GM18909 (cell line): ENCODE measurements at regions not wholly inside any gene's neighbourhood (a gene's known extent, or its start where the extent isn't known, plus 50 kb on each side); places are given as distances from the start of the nearest gene placed in this dataset.

Experiments used
- ATAC-seq: cut with Tn5 transposase; IDR thresholded peaks from one replicate; pipeline ENCODE4 v1.9.1; 2021; ENCODE audit warnings: mild to moderate bottlenecking; ENCODE audit not compliant: unreplicated experiment, poor library complexity

DNA sequence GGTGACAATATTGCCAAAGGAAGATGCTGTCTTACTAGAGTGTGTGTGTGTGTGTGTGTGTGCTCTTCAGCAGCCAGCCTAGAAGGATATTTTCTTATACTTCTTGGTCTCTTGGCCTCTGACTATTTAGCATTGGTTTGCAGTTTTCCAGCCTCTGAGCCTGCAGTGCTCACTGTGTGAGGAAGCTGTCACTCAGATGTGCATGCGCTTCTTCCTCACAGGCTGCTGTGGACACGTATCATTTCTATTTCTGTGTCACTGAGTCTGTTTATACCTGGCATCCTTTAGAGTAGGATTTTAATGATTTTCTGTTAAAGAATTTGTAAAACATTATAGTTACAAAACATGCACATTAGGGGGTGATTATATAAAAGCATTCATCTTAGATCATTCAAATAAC, 83.3 kb downstream of the ALDH8A1 start:
- ATAC-seq: no peak

DNA sequence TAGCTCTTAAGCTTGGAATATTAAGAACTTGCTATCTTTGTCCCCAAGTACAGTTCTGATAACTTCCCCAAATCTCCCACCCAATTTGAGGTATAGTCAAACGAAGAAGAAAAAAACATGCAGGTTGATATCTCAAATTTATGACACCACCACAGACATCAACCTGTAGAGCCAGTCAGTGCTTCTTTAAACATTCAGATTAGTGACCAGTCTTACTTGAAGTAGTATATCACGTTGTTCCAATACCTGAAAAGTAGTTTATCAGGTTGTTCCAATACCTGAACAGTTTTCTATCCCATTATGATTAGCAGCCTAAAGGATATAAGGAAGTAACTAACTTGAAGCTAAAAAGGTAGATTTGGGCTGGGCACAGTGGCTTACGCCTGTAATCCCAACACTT, 85.3 kb downstream of the ALDH8A1 start:
- ATAC-seq: no peak

DNA sequence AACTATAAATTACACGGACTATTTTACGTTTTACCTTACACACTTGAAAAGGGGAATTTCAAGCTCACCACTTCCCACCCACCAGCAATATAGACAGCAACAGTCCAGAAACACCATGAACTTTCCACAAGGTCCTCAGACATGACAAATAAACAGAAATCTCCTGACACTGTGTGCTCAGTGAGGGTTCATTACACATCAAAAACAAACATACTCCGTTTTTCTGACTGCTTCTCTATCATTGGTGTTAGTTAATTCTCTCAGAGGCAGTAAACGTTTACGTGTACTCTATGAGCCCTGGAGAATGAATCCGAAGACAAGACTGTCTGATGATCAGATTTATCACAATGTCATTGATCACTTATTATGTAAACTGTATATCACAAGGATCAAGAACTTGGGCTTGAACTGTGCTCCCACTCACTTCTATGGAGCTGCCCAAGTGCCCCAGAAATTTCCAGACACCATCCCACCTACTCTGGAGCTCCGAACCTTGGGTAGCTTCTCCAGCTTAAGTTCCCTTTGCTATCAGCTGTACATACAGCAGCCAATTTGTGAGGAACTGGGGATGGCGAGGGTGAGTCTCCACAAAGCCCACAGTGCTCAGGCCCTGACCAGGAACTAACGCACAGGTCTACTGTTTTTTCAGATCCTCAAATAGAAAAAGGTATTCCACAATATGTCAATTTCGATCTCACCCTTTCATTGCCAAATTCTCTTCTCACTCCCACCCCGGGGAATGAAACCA, 86.0 kb downstream of the ALDH8A1 start:
- ATAC-seq: no peak

DNA sequence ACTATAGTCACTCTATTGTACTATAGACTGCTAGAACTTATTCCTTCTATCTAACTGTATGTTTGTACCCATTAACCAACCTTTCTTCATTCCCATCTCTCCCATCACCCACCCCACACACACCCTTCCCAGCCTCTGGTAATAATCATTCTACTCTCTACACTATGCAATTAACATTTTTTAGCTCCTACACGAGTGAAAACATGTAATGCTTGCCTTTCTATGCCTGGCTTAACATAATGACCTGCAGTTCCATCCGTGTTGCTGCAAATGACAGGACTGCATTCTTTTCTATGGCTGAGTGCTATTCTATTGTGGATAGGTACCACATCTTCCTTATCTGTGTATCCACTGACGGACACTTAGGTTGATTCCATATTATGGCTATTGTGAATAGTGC, 95.5 kb downstream of the ALDH8A1 start:
- ATAC-seq: no peak

DNA sequence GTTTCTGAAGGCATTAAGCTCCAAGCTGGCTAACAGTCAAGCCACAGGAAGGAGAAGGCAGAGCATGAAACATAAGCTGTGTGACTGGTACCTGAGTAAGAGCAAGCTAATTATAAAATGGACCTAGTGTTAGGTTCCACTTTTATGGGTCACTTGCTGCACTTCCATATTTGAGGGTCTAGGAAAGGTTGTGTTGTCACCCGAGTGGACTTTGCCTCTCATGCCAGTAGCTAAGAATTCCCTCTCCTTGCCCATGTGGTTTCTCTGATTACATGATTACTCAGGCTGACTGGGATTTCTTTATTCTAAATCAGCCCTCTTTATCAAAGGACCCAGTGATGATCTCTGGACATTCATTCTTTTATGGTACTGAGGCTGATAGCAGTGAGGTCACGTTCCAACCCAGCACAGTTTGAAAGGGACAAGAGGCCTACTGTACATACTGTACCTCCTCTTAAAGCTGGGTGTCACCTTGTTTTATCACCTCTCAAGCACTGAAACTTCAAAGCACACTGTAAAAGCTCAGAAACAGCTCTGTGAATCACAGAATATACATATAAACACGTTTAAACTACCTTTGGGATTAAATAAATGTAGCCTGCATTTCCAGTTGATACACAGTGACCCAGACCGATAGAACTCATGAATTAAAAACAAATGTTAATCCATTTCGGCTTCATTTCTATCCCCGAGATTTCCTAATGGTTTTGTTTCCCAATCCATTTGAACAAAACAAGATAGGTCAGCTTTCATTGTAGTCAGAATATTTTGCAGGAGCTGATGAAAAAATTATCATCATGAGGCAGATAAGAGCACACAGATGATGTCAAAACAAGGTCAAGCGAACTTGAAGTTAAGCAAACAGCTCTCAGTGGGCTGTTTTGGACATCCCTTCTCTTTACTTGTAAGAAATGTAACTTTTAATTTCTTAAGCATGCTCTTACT, 96.5 kb downstream of the ALDH8A1 start:
- no peak for ATAC-seq

DNA sequence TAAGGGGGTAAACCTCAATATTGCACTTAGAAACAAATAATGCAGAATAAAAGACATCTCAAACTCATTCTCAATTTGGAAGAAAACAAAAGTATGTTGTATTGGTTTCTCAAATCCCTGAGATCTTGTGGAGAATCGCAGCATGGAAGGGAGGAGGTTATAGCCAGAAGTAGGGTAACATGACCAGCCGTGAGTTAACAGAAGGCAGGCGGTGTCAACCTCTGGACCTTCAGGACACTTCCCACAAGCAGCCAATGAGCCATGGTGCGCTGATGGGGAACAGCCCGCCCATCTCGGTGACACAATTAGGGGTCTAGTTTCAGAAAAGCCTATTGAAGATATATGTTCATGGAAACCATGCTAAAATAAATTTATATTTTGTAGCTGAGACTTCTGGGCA, 98.4 kb downstream of the ALDH8A1 start:
- no peak for ATAC-seq

DNA sequence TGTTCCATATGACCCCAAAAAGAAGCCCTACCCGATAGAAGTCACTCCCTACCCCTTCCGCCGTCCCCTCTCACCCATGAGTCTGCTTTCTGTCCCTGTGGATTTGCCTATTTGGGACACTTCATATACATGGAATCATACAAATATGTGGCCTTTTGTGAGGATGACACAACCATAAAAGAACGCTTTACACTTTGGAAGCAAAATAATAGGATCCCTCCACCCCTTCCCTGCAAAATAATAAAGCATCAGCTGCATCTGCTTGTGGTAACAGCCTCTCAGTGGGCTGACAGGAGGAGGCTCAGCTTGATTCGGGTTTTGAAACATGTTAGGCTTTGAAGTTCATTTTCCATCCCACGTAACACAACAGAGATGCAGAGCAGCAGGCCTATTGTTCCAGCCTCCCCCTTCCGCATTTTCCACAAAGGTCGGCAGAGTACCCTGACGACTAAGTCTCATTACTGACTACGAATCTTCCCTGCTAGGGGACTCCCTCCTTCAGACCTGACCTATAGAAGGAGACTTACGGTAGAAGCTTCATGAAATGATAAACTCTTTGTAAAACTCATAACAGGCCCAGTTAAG, 99.1 kb downstream of the ALDH8A1 start:
- no peak for ATAC-seq

DNA sequence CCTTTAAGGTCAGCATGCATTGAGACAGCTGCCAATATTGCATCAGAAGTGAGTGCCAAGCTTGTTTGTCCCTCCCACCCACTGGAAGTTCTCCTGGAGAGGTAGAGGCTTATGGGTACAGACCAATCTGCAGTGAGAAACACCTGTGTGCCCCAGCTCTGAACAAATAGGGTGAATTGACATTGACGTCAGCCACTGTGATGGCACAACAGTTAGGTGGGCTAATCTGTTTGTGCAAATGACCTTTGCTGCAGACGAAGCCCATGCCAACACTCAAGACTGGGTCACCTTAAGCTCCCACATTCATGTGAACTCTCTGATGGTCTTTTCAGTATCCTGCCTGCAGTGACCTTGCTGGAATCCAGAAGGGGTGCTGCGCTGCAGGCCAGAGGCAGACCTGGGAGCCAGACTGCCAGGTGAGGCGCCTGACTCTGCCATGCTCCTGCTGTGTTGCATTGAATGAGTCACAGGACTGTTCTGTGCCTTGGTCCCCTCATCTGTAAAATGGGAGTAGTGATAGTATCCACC, 99.9 kb downstream of the ALDH8A1 start:
- ATAC-seq: no peak

DNA sequence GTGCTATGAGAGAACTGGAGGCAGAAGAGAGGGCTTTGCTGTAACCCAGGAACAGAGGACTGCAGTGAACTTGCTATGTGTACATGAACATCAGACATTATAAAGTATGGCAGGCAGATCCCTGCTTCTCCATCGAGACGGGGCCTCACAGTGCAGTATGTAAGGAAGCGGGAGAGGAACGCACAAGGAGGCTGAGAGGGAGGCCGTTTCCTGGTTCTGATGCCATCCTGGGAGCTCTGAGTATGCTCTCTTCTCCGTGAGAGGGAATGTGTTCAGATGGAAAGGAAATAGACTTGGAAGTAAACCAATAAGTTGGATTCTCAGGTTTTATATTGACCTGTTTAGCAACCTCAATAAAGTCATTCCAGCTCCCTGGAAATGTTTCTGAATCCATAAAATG, 101.8 kb downstream of the ALDH8A1 start:
- ATAC-seq: no peak

DNA sequence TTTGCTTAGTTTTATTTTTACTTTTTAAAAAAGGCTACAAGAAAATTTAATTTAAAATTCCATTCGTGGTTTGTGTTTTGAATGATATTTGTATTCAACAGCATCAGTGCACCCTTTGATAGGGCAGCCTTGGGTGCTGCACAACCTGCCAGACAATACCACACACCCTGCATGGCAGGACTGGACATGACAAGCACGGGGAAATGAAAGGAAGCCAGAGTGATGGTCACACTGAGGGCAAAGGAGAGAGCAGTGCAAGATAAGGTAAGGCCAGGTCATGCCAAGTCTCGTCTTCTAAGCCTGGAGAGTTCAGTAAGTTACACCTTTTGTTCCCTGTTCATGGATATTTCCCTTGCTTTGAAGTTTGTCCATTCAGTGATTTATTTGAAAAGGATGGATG, 103.0 kb downstream of the ALDH8A1 start:
- no peak for ATAC-seq

DNA sequence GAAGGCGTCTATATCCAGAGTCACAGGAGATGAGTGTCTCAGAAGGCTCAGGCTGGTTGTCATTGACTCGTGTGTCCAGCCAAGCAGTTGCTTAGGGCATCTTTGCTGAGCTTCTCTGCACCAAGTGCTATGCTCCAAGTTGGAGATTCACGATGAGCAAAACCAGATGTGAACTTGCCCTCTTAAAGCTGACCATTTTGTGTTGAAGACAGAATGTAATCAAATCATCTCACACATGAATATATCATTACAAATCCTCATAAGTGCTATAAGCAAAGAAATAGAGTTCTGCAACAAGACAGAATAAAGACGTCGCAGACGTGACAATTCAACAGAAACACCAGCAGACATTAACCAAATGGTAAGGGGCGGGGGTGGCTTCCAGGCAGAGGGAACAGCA, 103.9 kb downstream of the ALDH8A1 start:
- no peak for ATAC-seq

DNA sequence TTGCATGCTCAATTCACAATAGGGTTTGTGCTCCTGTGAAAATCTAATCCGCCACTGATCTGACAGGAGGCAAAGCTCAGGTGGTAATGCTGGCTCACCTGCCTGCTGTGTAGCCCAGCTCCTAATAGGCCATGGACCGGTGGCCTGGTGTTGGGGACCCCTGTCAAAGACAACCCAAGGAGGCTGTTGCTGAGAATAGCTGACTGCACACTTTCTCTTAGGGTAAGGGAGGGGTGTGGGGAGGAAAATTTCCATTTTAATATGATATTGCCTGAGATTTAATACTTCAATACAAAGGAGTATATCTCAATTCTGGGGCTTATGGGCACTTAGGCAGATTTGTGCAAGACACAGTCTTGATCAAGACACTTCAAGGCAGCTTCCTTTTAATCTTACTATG, 105.8 kb downstream of the ALDH8A1 start:
- ATAC-seq: no peak

DNA sequence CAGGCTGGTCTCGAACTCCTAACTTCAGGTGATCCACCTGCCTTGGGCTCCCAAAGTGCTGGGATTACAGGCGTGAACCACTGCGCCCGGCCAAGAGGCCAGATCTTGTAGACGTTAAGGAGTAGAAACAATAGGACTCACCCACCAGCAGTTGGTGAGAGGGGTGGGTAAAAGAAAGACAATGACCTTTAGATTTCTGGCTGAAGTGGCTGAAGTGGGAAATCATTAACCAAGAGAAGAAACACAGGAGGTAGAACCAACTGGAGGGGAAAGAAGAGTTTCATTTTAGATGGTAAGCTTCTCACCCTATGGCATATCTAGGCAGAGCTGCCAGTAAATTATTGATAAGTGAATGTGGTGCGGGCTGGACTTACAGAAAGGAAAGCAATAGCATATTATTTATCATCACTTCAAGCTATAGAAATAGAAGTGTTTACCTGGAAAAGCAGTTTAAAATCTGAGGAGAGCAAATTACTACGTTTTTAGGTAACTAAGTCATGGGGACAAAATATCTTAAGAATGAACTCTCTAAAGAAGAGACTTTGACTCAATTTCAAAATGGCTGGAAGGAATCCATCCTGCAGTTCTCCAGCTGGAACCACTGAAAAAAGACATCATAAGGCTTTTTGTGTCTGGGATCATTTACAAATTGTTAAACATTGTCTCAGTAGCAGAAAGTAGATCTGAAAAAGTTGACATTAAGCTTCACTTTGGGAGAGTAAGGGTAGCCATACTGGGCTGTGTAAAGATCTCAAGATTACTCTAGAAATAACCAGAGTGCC, 109.6 kb downstream of the ALDH8A1 start:
- ATAC-seq: peak; percentile 93

DNA sequence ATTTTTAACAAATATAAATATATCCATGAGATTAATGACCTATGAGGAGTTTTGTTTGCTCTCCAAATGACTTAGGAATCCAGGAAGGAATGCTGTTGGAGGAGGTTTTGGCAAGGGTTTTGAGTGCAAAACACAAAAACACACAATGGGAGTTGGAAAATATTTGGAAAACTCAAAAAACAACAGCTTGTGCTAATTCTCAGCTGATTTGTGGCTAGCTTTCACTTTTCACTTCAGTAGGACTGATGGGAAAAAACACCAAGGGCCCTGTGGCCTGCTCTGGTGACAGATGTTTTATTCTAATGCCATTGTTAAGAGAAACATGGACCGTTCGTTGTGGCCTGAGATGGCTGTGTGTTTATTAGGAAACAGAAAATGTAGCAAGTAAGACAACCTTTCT, 113.9 kb downstream of the ALDH8A1 start:
- ATAC-seq: no peak

DNA sequence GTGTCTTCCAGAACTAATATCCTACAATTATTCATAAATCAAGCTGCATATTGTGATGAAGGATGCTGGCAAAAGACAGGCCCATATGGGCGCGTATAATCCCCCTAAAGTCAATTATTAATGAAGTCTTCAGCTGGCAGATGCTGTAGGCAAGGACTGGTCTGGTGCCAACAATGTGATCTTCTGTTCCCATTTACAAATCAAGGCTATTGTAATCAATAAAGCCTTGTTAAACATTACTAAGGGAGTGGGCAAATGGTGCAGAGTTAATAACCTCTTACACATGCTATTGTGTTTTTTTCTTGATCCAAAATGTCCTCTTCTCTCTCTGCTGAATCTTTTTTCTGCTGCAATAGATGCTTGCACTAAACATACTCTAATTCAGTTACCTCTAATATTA, 119.0 kb downstream of the ALDH8A1 start:
- no peak for ATAC-seq

DNA sequence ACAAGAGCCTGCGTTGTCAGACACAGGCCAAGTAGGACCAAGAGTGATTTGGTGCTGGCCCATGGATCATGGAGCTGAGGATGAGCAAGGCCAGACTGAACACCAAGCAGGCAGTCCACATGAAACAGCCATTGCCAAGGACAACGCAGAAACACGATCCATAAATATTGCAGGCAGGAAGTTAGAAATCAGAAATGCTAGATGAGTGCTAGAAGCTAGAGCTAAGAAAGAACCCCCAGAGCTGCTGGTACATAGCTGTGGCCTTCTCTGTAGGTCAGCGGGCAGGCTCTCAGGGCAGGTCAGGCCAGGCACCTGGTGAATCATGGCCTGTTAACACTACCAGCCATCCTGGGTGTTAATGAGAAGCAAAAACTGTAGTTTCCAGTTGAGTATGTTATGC, 119.7 kb downstream of the ALDH8A1 start:
- no peak for ATAC-seq

DNA sequence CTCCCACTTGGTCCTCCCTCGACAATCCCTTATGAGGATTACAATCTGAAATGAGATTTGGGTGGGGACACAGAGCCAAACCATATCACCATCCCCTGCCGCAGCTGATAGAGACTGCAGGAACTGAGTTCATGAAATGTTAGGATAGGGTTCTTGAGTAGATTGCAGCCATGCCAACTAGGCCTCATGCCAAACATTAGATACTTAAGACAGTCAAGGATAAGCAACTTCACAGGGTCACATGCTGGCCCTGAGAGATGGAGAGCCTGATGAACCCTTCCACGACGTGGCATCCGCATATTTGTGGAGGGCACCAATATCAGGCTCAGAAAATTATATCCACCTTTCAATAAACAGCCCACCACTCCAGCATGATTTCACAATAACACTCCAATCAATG, 121.3 kb downstream of the ALDH8A1 start:
- ATAC-seq: no peak

DNA sequence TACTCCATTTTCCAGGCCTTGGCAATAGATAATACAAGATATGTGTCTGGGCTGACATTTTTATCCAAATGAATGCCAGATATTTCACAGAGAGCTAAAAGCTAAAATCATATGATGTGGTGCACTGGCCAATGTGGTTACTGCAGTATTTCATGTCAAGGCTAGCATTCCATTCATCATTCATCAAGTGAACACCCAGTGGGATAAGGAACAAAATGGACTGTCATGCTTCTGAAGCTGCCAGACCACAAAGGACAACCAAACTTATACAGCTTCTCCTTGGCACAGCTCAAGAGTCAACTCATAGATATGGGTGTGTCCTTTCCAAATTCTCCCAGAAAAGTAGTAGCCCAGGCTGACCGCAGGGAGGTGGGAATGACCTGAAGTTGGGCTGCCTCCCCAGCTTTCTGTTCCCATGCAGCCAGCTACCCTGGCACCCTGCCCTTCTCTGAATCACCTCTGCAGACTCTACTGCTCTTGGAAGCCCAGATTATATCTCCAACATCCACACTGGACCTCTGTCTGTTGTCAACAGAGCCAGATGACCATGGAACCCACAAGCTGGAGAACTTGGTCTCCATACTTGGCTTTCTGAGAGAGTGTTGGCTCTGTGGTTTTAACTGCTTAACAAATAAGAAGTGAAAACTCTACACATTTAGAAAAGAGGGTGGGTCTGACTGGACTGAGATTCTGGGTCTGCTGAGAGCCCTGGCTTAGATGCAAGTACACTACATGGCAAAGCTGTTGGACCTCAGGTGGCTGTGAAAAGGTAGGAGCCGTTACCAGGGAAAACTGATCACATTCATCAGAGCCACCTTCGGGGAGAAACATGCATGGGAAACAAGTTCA, 122.8 kb downstream of the ALDH8A1 start:
- no peak for ATAC-seq

DNA sequence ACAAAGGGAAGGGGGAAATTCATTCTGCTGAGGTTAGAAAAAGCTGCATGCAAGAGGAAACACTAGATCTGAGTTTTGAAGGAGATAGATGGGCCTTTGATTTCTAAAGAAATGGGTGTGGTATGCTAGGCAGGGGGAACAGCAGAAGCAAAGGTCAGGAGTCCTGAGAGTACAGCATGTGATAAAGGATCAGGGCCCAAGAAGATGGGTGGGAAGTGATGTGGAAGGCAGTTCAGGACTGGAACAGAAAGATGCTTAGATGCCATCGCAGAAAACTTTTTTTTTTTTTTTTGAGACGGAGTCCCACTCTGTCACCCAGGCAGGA, 126.2 kb downstream of the ALDH8A1 start:
- ATAC-seq: no peak
